Endothelial cell of umbilical vein (primary cell): ENCODE measurements at regions not wholly inside any gene's neighbourhood (a gene's known extent, or its start where the extent isn't known, plus 50 kb on each side); places are given as distances from the start of the nearest gene placed in this dataset.

Experiments used
- BruUV-seq: library from RNA; stranded (reverse); fragments of 400-500 nt; replicated peaks from 2 replicates; lab custom pipeline; 2021; lab: Mats Ljungman, UMichigan
- CTCF ChIA-PET: fragments of 300-600, 350-600 bp; sonication (Branson Sonifier 250); formaldehyde crosslinking; loops from one replicate; lab custom pipeline; 2021; ENCODE audit warnings: antibody characterized with exemption, inconsistent platforms; lab: Charles Lee
- POLR2A ChIA-PET: fragments of 300-600, 350-600 bp; sonication (Branson Sonifier 250); formaldehyde crosslinking; loops from one replicate; lab custom pipeline; 2021; ENCODE audit warnings: antibody characterized with exemption, inconsistent platforms; lab: Charles Lee
- DNase-seq: peaks from one replicate; pipeline ENCODE4 v3.0.0-alpha.2; 2011; ENCODE audit warnings: low read depth, low spot score
- FAIRE-seq: peaks from 2 replicates; lab custom pipeline; 2011; peaks lifted over from hg19 to GRCh38; lab: Jason Lieb, UNC
- H2AFZ ChIP-seq: 2 replicates; pipeline ENCODE4 v1.6.0; 2012; ENCODE audit warnings: low read depth, low read length, control low read depth, inconsistent platforms
- H3K27ac ChIP-seq: 2 replicates; pipeline ENCODE4 v1.5.1; 2011; ENCODE audit warnings: low read depth, mild to moderate bottlenecking, control low read depth, low read length, moderate library complexity; ENCODE audit not compliant: insufficient read depth
- H3K27me3 ChIP-seq, 2 experiments: 2 replicates each; pipeline versions ENCODE4 v1.6.0 to v1.6.1; 2011; ENCODE audit warnings: low read length in 2 of 2, mixed read lengths in 1 of 2; ENCODE audit not compliant: control insufficient read depth in 2 of 2, insufficient read depth in 2 of 2
- H3K36me3 ChIP-seq, 2 experiments: 2 replicates in 1 of 2; 3 replicates in 1 of 2; pipeline ENCODE4 v1.5.1; 2011; ENCODE audit warnings: low read length in 2 of 2, mild to moderate bottlenecking in 1 of 2, moderate library complexity in 1 of 2; ENCODE audit not compliant: control insufficient read depth in 2 of 2, insufficient read depth in 2 of 2; ENCODE audit errors: extremely low read depth in 1 of 2
- H3K4me1 ChIP-seq: 3 replicates; pipeline ENCODE4 v1.5.1; 2011; ENCODE audit warnings: mild to moderate bottlenecking, low read length; ENCODE audit not compliant: control insufficient read depth, insufficient read depth; ENCODE audit errors: extremely low read depth
- H3K4me2 ChIP-seq: 2 replicates; pipeline ENCODE4 v1.6.1; 2011; ENCODE audit warnings: low read length, control low read depth, mixed read lengths; ENCODE audit not compliant: insufficient read depth
- H3K4me3 ChIP-seq, 3 experiments: fragments of 200-600 bp in 1 of 3; sonication (generic), shearing (Covaris generic) in 1 of 3; replicated peaks in 1 of 3; 2 replicates each; pipeline ENCODE4 v1.5.1; 2011 to 2016; ENCODE audit warnings: control low read depth in 3 of 3, low read length in 3 of 3, mild to moderate bottlenecking in 2 of 3, inconsistent platforms in 1 of 3, low read depth in 1 of 3, moderate library complexity in 1 of 3; ENCODE audit not compliant: insufficient read depth in 1 of 3
- H3K79me2 ChIP-seq: 2 replicates; pipeline ENCODE4 v1.6.0; 2012; ENCODE audit warnings: low read length, inconsistent platforms; ENCODE audit not compliant: control insufficient read depth, insufficient read depth
- H3K9ac ChIP-seq: replicated peaks from 2 replicates; pipeline ENCODE3; 2011; ENCODE audit warnings: low read length, control low read depth; ENCODE audit not compliant: insufficient read depth; ENCODE audit errors: extremely low read depth
- H3K9me1 ChIP-seq: replicated peaks from 3 replicates; pipeline ENCODE4 v1.6.0; 2011; ENCODE audit warnings: mild to moderate bottlenecking, low read length; ENCODE audit not compliant: control insufficient read depth, insufficient read depth; ENCODE audit errors: extremely low read depth
- H3K9me3 ChIP-seq: replicated peaks from 2 replicates; pipeline ENCODE4 v1.5.1; 2012; ENCODE audit warnings: low read length, inconsistent platforms; ENCODE audit not compliant: control insufficient read depth, insufficient read depth
- H4K20me1 ChIP-seq: replicated peaks from 2 replicates; pipeline ENCODE3; 2011; ENCODE audit warnings: mild to moderate bottlenecking, low read length; ENCODE audit not compliant: control insufficient read depth, insufficient read depth; ENCODE audit errors: extremely low read depth
- CTCF ChIP-seq, 2 donors: IDR thresholded peaks; 1 replicate in 1 of 2; 2 replicates in 1 of 2; pipeline ENCODE4 v1.5.1; 2011; ENCODE audit warnings: low read length in 2 of 2, mild to moderate bottlenecking in 2 of 2, moderate library complexity in 2 of 2, control low read depth in 1 of 2, inconsistent platforms in 1 of 2, low read depth in 1 of 2; ENCODE audit not compliant: insufficient read depth in 1 of 2; ENCODE audit errors: extremely low read depth in 1 of 2
- EZH2 ChIP-seq: IDR thresholded peaks from 2 replicates; pipeline ENCODE4 v1.6.1; 2012; ENCODE audit warnings: borderline replicate concordance, low read depth, mild to moderate bottlenecking, moderate library complexity, low read length, inconsistent platforms; ENCODE audit not compliant: severe bottlenecking
- FOS ChIP-seq: IDR thresholded peaks from 2 replicates; pipeline ENCODE4 v1.6.1; 2011; ENCODE audit warnings: mild to moderate bottlenecking, low read length, moderate library complexity, borderline replicate concordance; ENCODE audit not compliant: insufficient read depth
- GATA2 ChIP-seq: IDR thresholded peaks from 2 replicates; pipeline ENCODE4 v1.7.0; 2011; ENCODE audit warnings: low read depth, mild to moderate bottlenecking, moderate library complexity, mixed read lengths, low read length; ENCODE audit not compliant: insufficient read length, insufficient read depth
- JUN ChIP-seq: IDR thresholded peaks from 2 replicates; pipeline ENCODE4 v1.6.1; 2011; ENCODE audit warnings: borderline replicate concordance, low read depth; ENCODE audit not compliant: insufficient read length, insufficient read depth
- MAX ChIP-seq: IDR thresholded peaks from 2 replicates; pipeline ENCODE4 v1.6.1; 2011; ENCODE audit not compliant: insufficient read depth, insufficient read length
- MYC ChIP-seq: IDR thresholded peaks from one replicate; pipeline ENCODE4 v1.6.1; 2011; ENCODE audit warnings: mild to moderate bottlenecking, low read depth, low read length
- POLR2A ChIP-seq: IDR thresholded peaks from 2 replicates; pipeline ENCODE4 v1.6.1; 2012; ENCODE audit warnings: low read depth, mild to moderate bottlenecking, control low read depth, low read length
- dilution Hi-C: fragments of 300-500 bp; cut with MboI; formaldehyde crosslinking; loops from one replicate; pipeline ENCODE4 v1.15.0; 2019; ENCODE audit warnings: low sequenced_read_pairs; ENCODE audit not compliant: extremely low pct_ligation_motif_present
- intact Hi-C: fragments of 100-400 bp; cut with micrococcal nuclease; formaldehyde crosslinking; loops from one replicate; pipeline ENCODE4 v1.10.0; 2022

- DNase-seq = no peak
- Histone ChIP-seq H4K20me1 (no peaks in the 10 kb centered on the region), H3K27me3 (no peaks in the 10 kb centered on the region), H3K27ac (no peak overlapping the region), H3K9me1 (no peaks in the 10 kb centered on the region), H3K4me3 (no peak overlapping the region), H3K36me3 (no peaks in the 10 kb centered on the region), H3K9ac (no peak overlapping the region), H3K4me2 (no peak overlapping the region), H2AFZ (no peak overlapping the region), H3K9me3 (peaks cover 4% of the 10 kb centered on the region), H3K4me1 (no peaks in the 10 kb centered on the region), H3K79me2 (no peaks in the 10 kb centered on the region)
- FAIRE-seq = no peak
- intact Hi-C loops (no loop called here), dilution Hi-C loops (no loop called here)
- ChIA-PET POLR2A (no interaction called here), CTCF (no interaction called here)
- TF ChIP-seq GATA2 (no peak), POLR2A (no peak), EZH2 (no peak), JUN (no peak), FOS (no peak), MAX (no peak), MYC (no peak), CTCF (IDR thresholded peaks at IDR 0.05; ENCODE audit: extremely low read depth in 1 of 2, insufficient read depth in 1 of 2, low read depth in 1 of 2, low read length in 2 of 2) (no peak)
- no TSS peak for BruUV-seq
These were observed 296.2 kb upstream of the IRX1 start for GRCh38 chr5:3299441-3299840.
